B cell (primary cell): ENCODE measurements at regions not wholly inside any gene's neighbourhood (a gene's known extent, or its start where the extent isn't known, plus 50 kb on each side); places are given as distances from the start of the nearest gene placed in this dataset.

Experiments used
- ATAC-seq: fragments of 200-7000 bp; cut with Tn5 transposase; one replicate; pipeline ENCODE4 v1.10.0; 2021; ENCODE audit warnings: low read depth, mild to moderate bottlenecking, moderate number of reproducible peaks, moderate library complexity
- CTCF ChIA-PET: fragments of 350-600 bp; sonication (Branson Sonifier 250); formaldehyde crosslinking; loops from one replicate; lab custom pipeline; 2021; ENCODE audit warnings: antibody characterized with exemption, inconsistent platforms; lab: Charles Lee
- POLR2A ChIA-PET: fragments of 350-600 bp; sonication (Branson Sonifier 250); formaldehyde crosslinking; loops from one replicate; lab custom pipeline; 2021; ENCODE audit warnings: antibody characterized with exemption; lab: Charles Lee
- DNase-seq: peaks from one replicate; pipeline ENCODE4 v3.0.0; 2013
- H2AFZ ChIP-seq: 2 replicates; pipeline ENCODE4 v1.6.1; 2012; ENCODE audit warnings: mild to moderate bottlenecking, low read depth, low read length; ENCODE audit not compliant: insufficient read depth, poor library complexity, severe bottlenecking
- H3K27ac ChIP-seq, 2 donors: 1 replicate in 1 of 2; 2 replicates in 1 of 2; pipeline ENCODE4 v1.5.1; 2012 to 2013; ENCODE audit warnings: low read length in 2 of 2, mild to moderate bottlenecking in 2 of 2, moderate library complexity in 1 of 2
- H3K27me3 ChIP-seq, 4 experiments: fragments of 200-600 bp in 1 of 4; sonication (generic) in 1 of 4; replicated peaks in 1 of 4; 1 replicate in 2 of 4; 2 replicates in 2 of 4; pipeline versions ENCODE4 v1.6.1 to v1.7.0; 2013 to 2016; ENCODE audit warnings: low read length in 3 of 4, mild to moderate bottlenecking in 2 of 4, mixed read lengths in 1 of 4, moderate library complexity in 1 of 4; ENCODE audit not compliant: insufficient read depth in 4 of 4, control insufficient read depth in 3 of 4; ENCODE audit errors: control extremely low read depth in 1 of 4
- H3K36me3 ChIP-seq, 2 experiments: replicated peaks in 1 of 2; 1 replicate in 1 of 2; 2 replicates in 1 of 2; pipeline versions ENCODE4 v1.6.1 to v1.7.1; 2013; ENCODE audit warnings: low read length in 1 of 2; ENCODE audit not compliant: insufficient read depth in 2 of 2, control insufficient read depth in 1 of 2; ENCODE audit errors: control extremely low read depth in 1 of 2, extremely low read depth in 1 of 2
- H3K4me1 ChIP-seq, 2 donors: fragments of 200-600 bp in 1 of 2; sonication (generic) in 1 of 2; 1 replicate in 1 of 2; 2 replicates in 1 of 2; pipeline versions ENCODE4 v1.5.1 to v1.6.1; 2013 to 2017; ENCODE audit warnings: low read length in 2 of 2; ENCODE audit not compliant: control insufficient read depth in 2 of 2, insufficient read depth in 2 of 2
- H3K4me2 ChIP-seq: replicated peaks from 2 replicates; pipeline ENCODE3; 2012; ENCODE audit warnings: mild to moderate bottlenecking, low read depth, low read length; ENCODE audit not compliant: poor library complexity, severe bottlenecking
- H3K4me3 ChIP-seq, 5 experiments: fragments of 200-600 bp in 1 of 5; sonication (generic) in 1 of 5; 1 replicate in 3 of 5; 2 replicates in 2 of 5; pipeline versions ENCODE4 v1.5.1 to v1.7.0; 2011 to 2016; ENCODE audit warnings: low read length in 4 of 5, mild to moderate bottlenecking in 4 of 5, low read depth in 2 of 5, control low read depth in 1 of 5, moderate library complexity in 1 of 5; ENCODE audit not compliant: insufficient read depth in 1 of 5; ENCODE audit errors: control extremely low read depth in 1 of 5, extremely low read depth in 1 of 5
- H3K79me2 ChIP-seq: fragments of 200-600 bp; sonication (generic); one replicate; pipeline ENCODE4 v1.6.0; 2016; ENCODE audit warnings: low read length; ENCODE audit not compliant: control insufficient read depth, insufficient read depth
- H3K9ac ChIP-seq: fragments of 200-600 bp; sonication (generic); 2 replicates; pipeline ENCODE4 v1.6.1; 2017; ENCODE audit warnings: mild to moderate bottlenecking, low read length, moderate library complexity
- H3K9me3 ChIP-seq, 3 donors: one replicate each; pipeline versions ENCODE4 v1.6.1 to v1.7.1; 2013; ENCODE audit warnings: low read length in 2 of 3; ENCODE audit not compliant: control insufficient read depth in 2 of 3, insufficient read depth in 1 of 3; ENCODE audit errors: control extremely low read depth in 1 of 3
- H4K20me1 ChIP-seq: 2 replicates; pipeline ENCODE4 v1.6.0; 2012; ENCODE audit warnings: mild to moderate bottlenecking, low read length; ENCODE audit not compliant: insufficient read depth, control insufficient read depth, poor library complexity, severe bottlenecking
- H3K27ac Mint-ChIP-seq: one replicate; pipeline ENCODE4 v1.8.0; 2021; ENCODE audit warnings: mixed read lengths
- H3K27me3 Mint-ChIP-seq: one replicate; pipeline ENCODE4 v1.8.0; 2021; ENCODE audit warnings: mixed read lengths
- H3K4me1 Mint-ChIP-seq: one replicate; pipeline ENCODE4 v1.8.0; 2021; ENCODE audit warnings: mixed read lengths
- H3K4me3 Mint-ChIP-seq: one replicate; pipeline ENCODE4 v1.8.0; 2021; ENCODE audit warnings: mixed read lengths
- H3K9me3 Mint-ChIP-seq: one replicate; pipeline ENCODE4 v1.8.0; 2022; ENCODE audit warnings: mixed read lengths; ENCODE audit not compliant: insufficient read depth
- EZH2 ChIP-seq: IDR thresholded peaks from 2 replicates; pipeline ENCODE4 v1.6.1; 2012; ENCODE audit warnings: borderline replicate concordance, low read depth, mild to moderate bottlenecking, moderate library complexity, low read length; ENCODE audit not compliant: insufficient read depth, poor library complexity, severe bottlenecking
- WGBS: methylation state at CpG from one replicate; pipeline ENCODE4 v1.1.5; 2013; ENCODE audit warnings: missing lambda C conversion rate; ENCODE audit not compliant: insufficient coverage; 5-methylcytosine and 5-hydroxymethylcytosine counted together
- intact Hi-C: fragments of 100-400 bp; cut with micrococcal nuclease; formaldehyde crosslinking; loops from one replicate; pipeline ENCODE4 v1.10.0; 2022
- TF ChIP-seq, protein P1 (sequence below): fragments of 200-600 bp; IDR thresholded peaks from one replicate; pipeline ENCODE4 v1.8.0; 2022; ENCODE audit warnings: antibody characterized with exemption, mild to moderate bottlenecking

DNA sequence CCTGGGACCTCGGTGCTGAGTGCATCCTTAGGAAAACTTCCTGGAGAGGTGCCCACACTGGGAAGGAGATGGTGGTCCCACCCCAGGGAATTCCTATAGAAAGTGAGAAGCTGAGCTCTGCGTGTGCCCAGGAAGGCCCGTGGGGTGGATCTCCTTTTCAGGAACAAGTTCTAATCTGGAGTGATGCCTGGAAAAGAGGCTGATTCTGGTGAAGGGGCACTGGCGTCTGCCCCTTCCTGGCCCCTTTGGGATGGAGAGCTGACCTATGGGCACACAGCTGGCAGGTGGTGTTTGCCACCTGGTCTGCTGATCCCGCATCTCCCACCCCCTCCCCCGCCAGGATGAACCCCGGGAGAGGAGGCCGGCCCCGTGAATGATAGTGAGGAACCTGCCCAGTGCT lies 142.0 kb upstream of the RTL1 start:
- Mint-ChIP-seq H3K4me1 (no peaks in the 10 kb centered on the region), H3K4me3 (no peak overlapping the region), H3K9me3 (no peaks in the 10 kb centered on the region), H3K27ac (no peak overlapping the region), H3K27me3 (no peaks in the 10 kb centered on the region)
- no peaks in the 10 kb centered on the region for H3K4me1 ChIP-seq
- H3K36me3 ChIP-seq: no peaks in the 10 kb centered on the region
- no peak for ATAC-seq
- no peak overlapping the region for H3K4me3 ChIP-seq
- H2AFZ ChIP-seq: no peak overlapping the region
- TF ChIP-seq, protein P1, sequence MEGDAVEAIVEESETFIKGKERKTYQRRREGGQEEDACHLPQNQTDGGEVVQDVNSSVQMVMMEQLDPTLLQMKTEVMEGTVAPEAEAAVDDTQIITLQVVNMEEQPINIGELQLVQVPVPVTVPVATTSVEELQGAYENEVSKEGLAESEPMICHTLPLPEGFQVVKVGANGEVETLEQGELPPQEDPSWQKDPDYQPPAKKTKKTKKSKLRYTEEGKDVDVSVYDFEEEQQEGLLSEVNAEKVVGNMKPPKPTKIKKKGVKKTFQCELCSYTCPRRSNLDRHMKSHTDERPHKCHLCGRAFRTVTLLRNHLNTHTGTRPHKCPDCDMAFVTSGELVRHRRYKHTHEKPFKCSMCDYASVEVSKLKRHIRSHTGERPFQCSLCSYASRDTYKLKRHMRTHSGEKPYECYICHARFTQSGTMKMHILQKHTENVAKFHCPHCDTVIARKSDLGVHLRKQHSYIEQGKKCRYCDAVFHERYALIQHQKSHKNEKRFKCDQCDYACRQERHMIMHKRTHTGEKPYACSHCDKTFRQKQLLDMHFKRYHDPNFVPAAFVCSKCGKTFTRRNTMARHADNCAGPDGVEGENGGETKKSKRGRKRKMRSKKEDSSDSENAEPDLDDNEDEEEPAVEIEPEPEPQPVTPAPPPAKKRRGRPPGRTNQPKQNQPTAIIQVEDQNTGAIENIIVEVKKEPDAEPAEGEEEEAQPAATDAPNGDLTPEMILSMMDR: no peak
- no peak for TF ChIP-seq EZH2
- ChIA-PET POLR2A (no interaction called here), CTCF (no interaction called here)
- intact Hi-C loops: no loop called here
- no peaks in the 10 kb centered on the region for H3K27me3 ChIP-seq
- H3K79me2 ChIP-seq: no peaks in the 10 kb centered on the region
- no peak for DNase-seq
- no peak overlapping the region for H3K4me2 ChIP-seq
- WGBS: 98% methylated on average over 9 of the region's 9 CpGs
- no peaks in the 10 kb centered on the region for H4K20me1 ChIP-seq
- H3K9me3 ChIP-seq: peaks cover 0 to 29% (median 0%) of the 10 kb centered on the region in 3 donors
- no peak overlapping the region for H3K9ac ChIP-seq
- no peak overlapping the region for H3K27ac ChIP-seq

DNA sequence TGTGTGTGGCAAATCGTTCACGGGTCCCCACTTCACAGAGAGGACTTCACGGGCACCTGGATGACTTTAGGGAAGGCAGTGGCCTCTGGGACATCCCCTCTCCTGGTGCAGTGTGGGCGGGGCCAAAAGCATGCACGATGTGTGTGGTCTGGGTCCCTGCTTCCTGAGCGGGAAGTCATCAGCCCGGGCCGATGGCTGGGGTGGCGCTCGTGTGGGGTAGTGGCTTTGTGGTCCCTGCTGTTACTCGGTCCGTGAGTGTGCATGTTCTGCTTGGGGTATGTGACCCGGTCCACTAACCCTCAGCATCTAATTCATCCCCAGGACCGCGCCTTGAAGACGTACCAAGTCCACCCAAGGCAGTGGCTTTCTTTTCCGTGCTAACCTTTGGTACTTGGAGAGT lies 142.5 kb upstream of the RTL1 start:
- CTCF ChIA-PET: no interaction called here
- H3K9me3 Mint-ChIP-seq: no peaks in the 10 kb centered on the region
- Histone ChIP-seq H3K4me1 (no peaks in the 10 kb centered on the region), H3K4me3 (no peak overlapping the region), H2AFZ (no peak overlapping the region), H3K36me3 (no peaks in the 10 kb centered on the region), H3K9me3 (peaks cover 0 to 29% (median 0%) of the 10 kb centered on the region in 3 donors), H4K20me1 (no peaks in the 10 kb centered on the region), H3K79me2 (no peaks in the 10 kb centered on the region), H3K27ac (no peak overlapping the region), H3K27me3 (no peaks in the 10 kb centered on the region), H3K4me2 (no peak overlapping the region), H3K9ac (no peak overlapping the region)
- H3K4me3 Mint-ChIP-seq: no peak overlapping the region
- DNase-seq: no peak
- no peaks in the 10 kb centered on the region for H3K4me1 Mint-ChIP-seq
- H3K27ac Mint-ChIP-seq: no peak overlapping the region
- no peak for ATAC-seq
- intact Hi-C loops: no loop called here
- POLR2A ChIA-PET: no interaction called here
- 76% methylated on average over 13 of the region's 17 CpGs for WGBS
- TF ChIP-seq, protein P1: no peak
- no peak for TF ChIP-seq EZH2
- no peaks in the 10 kb centered on the region for H3K27me3 Mint-ChIP-seq
